CD4-positive, alpha-beta T cell (primary cell): ENCODE measurements at regions not wholly inside any gene's neighbourhood (a gene's known extent, or its start where the extent isn't known, plus 50 kb on each side); places are given as distances from the start of the nearest gene placed in this dataset.

ENCODE experiments used
- ATAC-seq: fragments of 200-7000 bp; cut with Tn5 transposase; one replicate; pipeline ENCODE4 v1.10.0; 2022; ENCODE audit warnings: mild to moderate bottlenecking; ENCODE audit not compliant: poor library complexity
- CTCF ChIA-PET: fragments of 350-600 bp; sonication (Branson Sonifier 250); formaldehyde crosslinking; loops from one replicate; lab custom pipeline; 2021; ENCODE audit warnings: antibody characterized with exemption, inconsistent platforms; lab: Charles Lee
- POLR2A ChIA-PET: fragments of 350-600 bp; sonication (Branson Sonifier 250); formaldehyde crosslinking; loops from one replicate; lab custom pipeline; 2021; ENCODE audit warnings: antibody characterized with exemption, inconsistent platforms; lab: Charles Lee
- DNase-seq, 14 experiments: peaks; one replicate each; pipeline ENCODE4 v3.0.0-alpha.2; 2013 to 2020; ENCODE audit warnings: mixed read lengths in 2 of 14
- H3K27ac ChIP-seq, 2 donors: one replicate each; pipeline versions ENCODE4 v1.5.1 to v1.7.0; 2013; ENCODE audit warnings: low read length in 2 of 2, low read depth in 1 of 2, mild to moderate bottlenecking in 1 of 2
- H3K27me3 ChIP-seq, 2 experiments: 1 replicate in 1 of 2; 2 replicates in 1 of 2; pipeline versions ENCODE4 v1.6.1 to v1.7.0; 2013; ENCODE audit warnings: low read length in 2 of 2, control low read depth in 1 of 2, mild to moderate bottlenecking in 1 of 2, moderate library complexity in 1 of 2; ENCODE audit not compliant: insufficient read depth in 2 of 2, control insufficient read depth in 1 of 2
- H3K36me3 ChIP-seq: one replicate; pipeline ENCODE4 v1.6.1; 2013; ENCODE audit warnings: low read length, control low read depth; ENCODE audit not compliant: insufficient read depth
- H3K4me1 ChIP-seq: one replicate; pipeline ENCODE4 v1.6.1; 2013; ENCODE audit warnings: low read length, control low read depth; ENCODE audit not compliant: insufficient read depth
- H3K4me3 ChIP-seq: one replicate; pipeline ENCODE4 v1.5.1; 2013; ENCODE audit warnings: mild to moderate bottlenecking, low read length, moderate library complexity
- H3K9me3 ChIP-seq, 2 experiments: 1 replicate in 1 of 2; 2 replicates in 1 of 2; pipeline versions ENCODE4 v1.6.1 to v1.7.0; 2013; ENCODE audit warnings: low read length in 2 of 2, mild to moderate bottlenecking in 2 of 2, control low read depth in 1 of 2, moderate library complexity in 1 of 2; ENCODE audit not compliant: control insufficient read depth in 1 of 2, insufficient read depth in 1 of 2
- H3K27ac Mint-ChIP-seq: one replicate; pipeline ENCODE4 v1.8.0; 2020; ENCODE audit warnings: mixed read lengths
- H3K27me3 Mint-ChIP-seq: one replicate; pipeline ENCODE4 v1.8.0; 2021; ENCODE audit warnings: mixed read lengths
- H3K36me3 Mint-ChIP-seq: one replicate; pipeline ENCODE4 v1.8.0; 2021; ENCODE audit warnings: low read depth, mixed read lengths
- H3K4me1 Mint-ChIP-seq: one replicate; pipeline ENCODE4 v1.8.0; 2021; ENCODE audit warnings: low read depth, mixed read lengths
- H3K4me3 Mint-ChIP-seq: one replicate; pipeline ENCODE4 v1.8.0; 2020; ENCODE audit warnings: mild to moderate bottlenecking, mixed read lengths
- H3K9me3 Mint-ChIP-seq: one replicate; pipeline ENCODE4 v1.8.0; 2020; ENCODE audit warnings: mixed read lengths
- CTCF ChIP-seq: fragments of 200-600 bp; IDR thresholded peaks from one replicate; pipeline ENCODE4 v1.8.0; 2022; ENCODE audit warnings: antibody characterized with exemption, mild to moderate bottlenecking
- intact Hi-C, 2 experiments: fragments of 100-400 bp; cut with DNase I in 1 of 2; cut with micrococcal nuclease in 1 of 2; formaldehyde crosslinking; loops; one replicate each; pipeline versions ENCODE4 v1.15.1 to v1.9.0; 2023 to 2025; cut with DNase I, micrococcal nuclease

DNA sequence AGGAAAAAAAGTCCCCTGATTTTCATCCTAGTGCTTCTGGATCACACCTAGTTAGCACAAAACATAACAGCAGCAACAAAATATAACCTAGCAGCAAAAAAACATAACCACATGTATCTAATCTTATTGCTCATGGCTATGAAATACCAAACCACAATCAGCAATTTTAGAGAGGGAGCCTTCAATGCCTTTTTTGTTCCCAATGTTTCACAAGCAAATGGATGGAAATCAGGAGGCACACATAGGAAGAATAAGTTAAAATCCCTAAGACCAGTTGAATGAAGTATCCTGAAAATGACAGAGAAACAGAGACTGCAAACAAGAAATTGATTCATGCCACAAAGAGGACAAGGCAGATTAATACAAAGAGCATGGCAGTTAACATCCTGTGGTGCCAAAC, 361.6 kb downstream of the GPM6A start:
- H3K36me3 Mint-ChIP-seq = no peaks in the 10 kb centered on the region
- no peaks in the 10 kb centered on the region for H3K4me1 Mint-ChIP-seq
- no peak overlapping the region for H3K27ac Mint-ChIP-seq
- peaks cover 3% of the 10 kb centered on the region for H3K9me3 Mint-ChIP-seq
- ChIA-PET POLR2A (no interaction called here), CTCF (no interaction called here)
- no peak for DNase-seq
- H3K27me3 Mint-ChIP-seq = no peaks in the 10 kb centered on the region
- no peak for TF ChIP-seq CTCF
- peaks cover 0 to 8% of the 10 kb centered on the region in 2 experiments for H3K9me3 ChIP-seq
- H3K27me3 ChIP-seq = no peaks in the 10 kb centered on the region
- H3K4me1 ChIP-seq = no peaks in the 10 kb centered on the region
- no peak for ATAC-seq
- H3K36me3 ChIP-seq = no peaks in the 10 kb centered on the region
- no peak overlapping the region for H3K4me3 ChIP-seq
- H3K27ac ChIP-seq = no peak overlapping the region
- intact Hi-C loops = no loop called here
- no peak overlapping the region for H3K4me3 Mint-ChIP-seq

GRCh38 chr4:175451238-175451965, 360.7 kb downstream of the GPM6A start:
- Histone ChIP-seq H3K36me3 (no peaks in the 10 kb centered on the region), H3K9me3 (peaks cover 0 to 8% of the 10 kb centered on the region in 2 experiments), H3K27ac (no peak overlapping the region), H3K27me3 (no peaks in the 10 kb centered on the region), H3K4me3 (no peak overlapping the region), H3K4me1 (no peaks in the 10 kb centered on the region)
- Mint-ChIP-seq H3K4me3 (no peak overlapping the region), H3K9me3 (peaks cover 6% of the 10 kb centered on the region), H3K27ac (no peak overlapping the region), H3K36me3 (no peaks in the 10 kb centered on the region), H3K27me3 (no peaks in the 10 kb centered on the region), H3K4me1 (no peaks in the 10 kb centered on the region)
- no peak for TF ChIP-seq CTCF
- ChIA-PET CTCF (no interaction called here), POLR2A (no interaction called here)
- no peak for ATAC-seq
- DNase-seq = no peak
- intact Hi-C loops = no loop called here

DNA sequence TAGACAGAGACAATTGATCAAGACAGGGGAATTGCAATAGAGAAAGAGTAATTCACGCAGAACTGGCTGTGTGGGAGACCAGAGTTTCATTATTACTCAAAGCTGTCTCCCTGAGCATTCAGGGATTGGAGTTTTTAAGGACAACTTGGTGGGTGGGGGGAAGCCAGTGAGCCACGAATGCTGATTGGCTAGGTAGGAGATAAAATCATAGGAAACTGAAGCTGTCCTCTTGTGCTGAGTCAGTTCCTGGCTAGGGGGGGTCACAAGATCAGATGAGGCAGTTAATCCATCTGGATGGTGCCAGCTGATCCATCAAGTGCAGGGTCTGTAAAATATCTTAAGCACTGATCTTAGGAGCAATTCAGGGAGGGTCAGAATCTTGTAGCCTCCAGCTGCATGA, 358.6 kb downstream of the GPM6A start:
- no peak overlapping the region for H3K27ac ChIP-seq
- DNase-seq (no peak), ATAC-seq (no peak)
- H3K4me3 ChIP-seq = no peak overlapping the region
- Mint-ChIP-seq H3K27me3 (no peaks in the 10 kb centered on the region), H3K9me3 (peaks cover 6% of the 10 kb centered on the region), H3K27ac (no peak overlapping the region), H3K4me1 (no peaks in the 10 kb centered on the region), H3K4me3 (no peak overlapping the region), H3K36me3 (no peaks in the 10 kb centered on the region)
- H3K4me1 ChIP-seq = no peaks in the 10 kb centered on the region
- POLR2A ChIA-PET = no interaction called here
- no peaks in the 10 kb centered on the region for H3K36me3 ChIP-seq
- H3K27me3 ChIP-seq = no peaks in the 10 kb centered on the region
- H3K9me3 ChIP-seq = peaks cover 0 to 5% of the 10 kb centered on the region in 2 experiments
- intact Hi-C loops = no loop called here
- CTCF ChIA-PET = no interaction called here
- no peak for TF ChIP-seq CTCF
